Skin of body (tissue), 1 donor: ENCODE measurements at regions not wholly inside any gene's neighbourhood (a gene's known extent, or its start where the extent isn't known, plus 50 kb on each side); places are given as distances from the start of the nearest gene placed in this dataset.

Experiments used
- DNase-seq: peaks from one replicate; lab custom pipeline; 2025; lab: John Stamatoyannopoulos, UW

DNA sequence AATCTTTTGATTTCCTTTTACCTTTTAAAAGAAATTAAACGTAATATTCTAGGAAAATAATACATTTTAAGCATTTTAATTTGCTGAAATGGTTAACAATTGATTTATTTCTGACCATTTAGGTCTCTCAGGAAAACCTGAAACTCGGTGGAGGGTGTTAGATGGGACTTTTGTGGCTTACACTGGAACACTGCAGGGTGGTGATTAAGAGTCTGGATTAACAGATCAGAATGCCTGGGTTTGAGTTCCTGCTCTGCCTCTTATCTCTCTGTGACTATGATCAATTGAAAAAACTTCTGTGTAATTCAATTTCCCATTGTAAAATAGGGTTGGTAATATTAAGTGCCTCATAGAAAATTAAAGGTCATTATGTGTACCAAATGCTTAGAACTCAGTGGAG, 168.7 kb downstream of the UBE2E3 start:
- no peak for DNase-seq

- DNase-seq, result peak; percentile 31
These were observed 171.8 kb downstream of the UBE2E3 start for GRCh38 chr2:181152226-181152625.

GRCh38 chr2:181152701-181153100, 172.3 kb downstream of the UBE2E3 start:
- DNase-seq, result no peak

DNA sequence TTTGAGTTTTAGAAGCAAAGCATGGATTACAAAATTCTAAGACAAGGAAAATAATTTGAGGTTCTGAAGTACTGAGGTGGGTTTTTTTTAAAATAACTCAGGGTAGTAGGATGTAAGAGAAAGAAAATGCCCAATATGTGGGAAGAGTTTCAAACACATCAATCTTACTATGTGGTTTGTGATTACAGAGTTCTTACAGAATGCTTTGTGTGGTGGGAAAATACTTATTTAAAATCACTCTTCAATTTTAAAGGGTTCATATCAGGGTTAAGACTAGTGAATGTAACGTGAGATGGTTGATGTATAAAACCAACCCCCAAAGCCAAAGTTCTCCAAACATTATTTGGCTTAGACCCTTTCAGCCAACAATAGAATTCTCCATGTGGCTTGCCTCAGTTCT, 173.5 kb downstream of the UBE2E3 start:
- no peak for DNase-seq

- DNase-seq, result no peak
These were observed 176.9 kb downstream of the UBE2E3 start for GRCh38 chr2:181157326-181157725.

DNA sequence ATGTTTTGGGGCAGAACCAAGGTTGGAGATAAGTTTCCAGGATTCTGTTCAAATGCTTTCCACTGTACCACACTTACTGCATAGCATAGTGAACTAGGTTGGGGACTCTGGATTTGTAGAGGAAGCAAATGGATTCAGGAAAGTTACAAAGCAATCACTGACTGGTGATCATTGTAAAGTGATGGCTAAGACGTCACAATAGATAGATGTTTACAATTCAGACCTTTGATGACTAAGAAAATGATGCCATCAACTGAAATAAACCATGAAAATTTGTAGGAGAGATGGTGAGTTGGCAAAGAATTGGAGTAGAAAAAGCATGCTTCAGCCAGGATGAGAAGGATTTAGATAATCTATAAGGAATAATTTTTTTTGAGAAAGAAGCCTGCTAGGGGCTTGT, 178.0 kb downstream of the UBE2E3 start:
- no peak for DNase-seq

- no peak for DNase-seq
These were observed 181.2 kb downstream of the UBE2E3 start for GRCh38 chr2:181161615-181162014.

DNA sequence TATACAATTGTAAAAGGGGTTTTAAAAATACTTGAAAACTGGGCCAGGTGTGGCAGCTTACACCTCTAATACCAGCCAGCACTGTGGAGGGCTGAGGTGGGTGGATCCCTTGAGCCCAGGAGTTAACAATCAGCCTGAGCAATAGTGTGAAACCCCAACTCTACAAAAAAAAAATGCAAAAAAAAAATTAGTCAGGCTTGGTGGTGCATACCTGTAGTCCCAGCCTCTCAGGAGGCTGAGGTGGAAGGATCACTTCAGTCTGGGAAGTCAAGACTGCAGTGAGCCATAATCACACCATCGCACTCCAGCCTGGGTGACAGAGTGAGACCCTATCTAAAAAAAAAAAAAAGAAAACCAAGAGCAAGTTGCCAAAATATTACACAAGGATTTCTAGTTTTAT, 182.7 kb downstream of the UBE2E3 start:
- DNase-seq, result no peak

- no peak for DNase-seq
These were observed 183.3 kb downstream of the UBE2E3 start for GRCh38 chr2:181163691-181164090.

GRCh38 chr2:181164699-181165098, 184.3 kb downstream of the UBE2E3 start:
- DNase-seq, result no peak

- no peak for DNase-seq
These were observed 184.9 kb downstream of the UBE2E3 start for GRCh38 chr2:181165199-181165868.

DNA sequence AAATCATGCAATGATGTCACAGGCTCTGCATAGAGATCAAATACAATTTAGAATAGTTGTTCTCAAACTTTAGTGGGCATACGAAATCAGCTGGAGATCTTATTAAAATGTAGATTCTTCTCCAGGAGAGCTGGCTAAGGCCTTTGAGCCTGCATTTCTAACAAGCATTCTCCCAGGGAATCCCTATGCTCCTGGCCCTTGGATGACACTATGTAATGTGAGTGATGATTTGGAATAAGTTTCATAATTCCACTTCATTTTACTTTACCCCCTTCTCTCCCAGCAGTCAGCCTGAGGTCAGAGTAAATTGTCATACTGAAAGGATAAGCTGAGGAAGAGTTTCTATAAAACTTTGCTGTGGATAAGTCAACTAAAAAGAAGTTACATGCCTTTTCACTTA, 189.1 kb downstream of the UBE2E3 start:
- peak; percentile 14 for DNase-seq

DNA sequence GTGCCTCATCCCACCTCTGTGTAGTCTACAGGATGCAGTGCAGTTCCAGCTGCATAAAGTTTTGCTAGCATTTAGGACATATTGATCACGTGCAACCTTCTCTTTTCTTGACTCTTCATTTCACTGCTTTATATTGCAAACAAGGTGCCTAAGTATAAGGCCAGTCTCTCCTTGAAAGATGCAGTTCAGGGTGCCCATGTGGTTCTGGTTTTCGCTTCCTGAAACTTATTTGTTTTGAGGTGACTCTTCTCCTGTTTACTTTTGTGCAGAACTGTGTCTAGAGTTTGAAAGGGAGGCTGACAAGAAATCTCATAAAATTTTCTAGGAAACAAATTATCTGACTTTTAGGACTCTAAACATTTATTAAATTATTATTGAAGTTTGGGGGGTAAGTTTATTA, 189.9 kb downstream of the UBE2E3 start:
- no peak for DNase-seq

- no peak for DNase-seq
These were observed 192.3 kb downstream of the UBE2E3 start for GRCh38 chr2:181172676-181173075.

DNA sequence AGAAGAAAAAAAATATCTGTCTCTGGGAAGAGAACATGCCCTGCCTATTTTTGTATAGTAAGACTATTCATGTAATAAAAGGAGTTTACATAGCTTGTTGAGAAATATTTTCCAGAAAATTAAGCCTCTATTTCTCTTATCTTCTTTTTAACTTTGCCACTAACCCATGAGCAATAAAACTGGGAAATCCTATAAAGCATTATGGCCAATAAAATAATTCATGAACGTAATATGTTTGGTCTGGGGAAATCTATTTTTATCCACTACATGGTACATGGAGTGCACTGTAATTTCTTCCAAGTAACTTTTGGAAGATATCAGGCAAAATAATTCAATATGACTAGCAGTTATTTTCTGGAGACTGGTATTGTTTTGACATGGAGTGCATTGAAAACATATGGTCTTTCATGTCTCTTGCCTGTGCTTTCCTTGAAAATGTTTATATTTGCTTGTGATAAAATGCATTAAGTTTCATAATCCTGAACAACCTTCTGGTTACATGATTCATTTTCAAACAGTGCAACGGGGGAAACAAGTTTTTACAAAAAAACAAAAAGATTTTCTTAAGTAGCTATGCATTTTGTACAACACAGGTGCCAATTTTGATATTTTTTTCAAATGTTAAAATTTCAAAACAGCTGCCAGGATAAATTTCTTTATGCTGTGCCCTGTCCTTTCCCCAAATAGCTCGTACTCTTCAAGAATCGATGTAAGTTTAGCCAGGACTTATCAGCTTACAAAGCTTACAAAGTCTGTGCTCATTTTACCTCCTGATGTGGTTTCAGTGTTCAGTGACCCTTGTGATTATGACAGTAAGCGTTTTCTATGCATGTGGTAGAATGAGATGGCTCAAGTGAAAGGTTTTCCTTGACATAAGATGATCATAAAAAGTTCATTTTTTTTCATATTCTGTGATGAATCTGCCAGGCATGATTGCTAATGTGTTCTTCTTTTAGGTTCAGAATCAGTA, 194.5 kb downstream of the UBE2E3 start:
- DNase-seq, result peak; percentile 69

GRCh38 chr2:181176540-181176939, 196.1 kb downstream of the UBE2E3 start:
- no peak for DNase-seq

GRCh38 chr2:181177376-181177775, 197.0 kb downstream of the UBE2E3 start:
- DNase-seq, result no peak

- no peak for DNase-seq
These were observed 197.7 kb downstream of the UBE2E3 start for GRCh38 chr2:181178130-181178529.

DNA sequence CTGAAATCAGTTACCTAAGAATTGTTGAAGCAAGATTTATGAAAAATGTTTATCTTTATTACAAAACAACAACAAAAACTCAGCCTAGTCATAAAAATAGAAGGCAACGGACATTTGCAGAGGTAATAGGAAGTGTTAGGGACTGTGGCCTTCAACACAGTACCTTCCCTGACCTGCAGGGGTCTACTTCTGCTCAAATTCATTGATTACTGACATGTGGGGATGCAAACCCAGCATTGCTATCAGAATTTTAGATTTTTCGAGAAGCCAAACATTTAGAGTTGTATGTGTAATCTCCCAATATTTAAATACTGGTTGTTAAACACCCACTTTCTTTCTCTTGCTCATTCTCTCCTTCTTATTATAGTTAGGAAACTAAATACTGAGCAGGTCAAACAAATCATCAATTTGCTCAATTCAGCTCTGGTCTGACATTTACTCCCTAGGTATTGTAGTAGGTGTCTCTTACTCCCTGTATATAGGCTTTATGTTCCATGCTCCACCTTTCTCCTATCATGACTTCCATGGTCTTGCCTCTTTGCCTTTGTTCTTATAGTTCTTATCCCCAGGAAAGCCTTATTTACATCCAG, 198.5 kb downstream of the UBE2E3 start:
- no peak for DNase-seq

GRCh38 chr2:181183878-181184542, 203.6 kb downstream of the UBE2E3 start:
- DNase-seq, result no peak

GRCh38 chr2:181185421-181185820, 205.0 kb downstream of the UBE2E3 start:
- no peak for DNase-seq

- DNase-seq, result no peak
These were observed 205.5 kb downstream of the UBE2E3 start for GRCh38 chr2:181185948-181186347.
